HG03196 (cell line): ENCODE measurements at regions not wholly inside any gene's neighbourhood (a gene's known extent, or its start where the extent isn't known, plus 50 kb on each side); places are given as distances from the start of the nearest gene placed in this dataset.
A peak's percentile ranks its signal among the peaks of the same experiment; 100 is the strongest.
"Not testable (repeated sequence)": the region's sequence is repeated elsewhere in the genome, so short reads cannot be mapped to it uniquely, and the experiment has no call there.

Source experiments
- ATAC-seq: cut with Tn5 transposase; IDR thresholded peaks from one replicate; pipeline ENCODE4 v1.9.1; 2021; ENCODE audit not compliant: unreplicated experiment

- no peak for ATAC-seq
These were observed 1014.9 kb upstream of the GJE1 start for GRCh38 chr6:141117874-141118273.

- ATAC-seq = no peak
These were observed 1022.2 kb upstream of the GJE1 start for GRCh38 chr6:141110481-141110880.

- ATAC-seq = no peak
These were observed 1025.0 kb upstream of the GJE1 start for GRCh38 chr6:141107591-141108160.

- no peak for ATAC-seq
These were observed 1027.2 kb upstream of the GJE1 start for GRCh38 chr6:141105481-141105880.

- ATAC-seq = no peak
These were observed 1029.5 kb upstream of the GJE1 start for GRCh38 chr6:141103246-141103645.

GRCh38 chr6:141097471-141097870, 1035.3 kb upstream of the GJE1 start:
- no peak for ATAC-seq

GRCh38 chr6:141095308-141095707, 1037.4 kb upstream of the GJE1 start:
- no peak for ATAC-seq

- no peak for ATAC-seq
These were observed 1044.6 kb upstream of the GJE1 start for GRCh38 chr6:141088171-141088570.

GRCh38 chr6:141077355-141078333, 1055.1 kb upstream of the GJE1 start:
- ATAC-seq = peak; percentile 95

- ATAC-seq = no peak
These were observed 1075.0 kb upstream of the GJE1 start for GRCh38 chr6:141057761-141058160.

GRCh38 chr6:141056945-141057625, 1075.6 kb upstream of the GJE1 start:
- no peak for ATAC-seq

- no peak for ATAC-seq
These were observed 1082.3 kb upstream of the GJE1 start for GRCh38 chr6:141050471-141050870.

GRCh38 chr6:141048451-141048850, 1084.3 kb upstream of the GJE1 start:
- no peak for ATAC-seq

GRCh38 chr6:141046496-141046895, 1086.2 kb upstream of the GJE1 start:
- ATAC-seq = not testable (repeated sequence)

- no peak for ATAC-seq
These were observed 1091.1 kb upstream of the GJE1 start for GRCh38 chr6:141041596-141042087.

GRCh38 chr6:141035312-141036200, 1097.2 kb upstream of the GJE1 start:
- no peak for ATAC-seq

- ATAC-seq = no peak
These were observed 1099.6 kb upstream of the GJE1 start for GRCh38 chr6:141033101-141033500.

- ATAC-seq = no peak
These were observed 1102.8 kb upstream of the GJE1 start for GRCh38 chr6:141029908-141030307.

GRCh38 chr6:141028791-141029280, 1103.9 kb upstream of the GJE1 start:
- ATAC-seq = no peak

- ATAC-seq = no peak
These were observed 1106.2 kb upstream of the GJE1 start for GRCh38 chr6:141026504-141026903.
